Heart left ventricle (tissue), 16 donors: ENCODE measurements at regions not wholly inside any gene's neighbourhood (a gene's known extent, or its start where the extent isn't known, plus 50 kb on each side); places are given as distances from the start of the nearest gene placed in this dataset.

ENCODE experiments used
- ATAC-seq, 4 donors: fragments of 200-7000 bp; cut with Tn5 transposase; one replicate each; pipeline ENCODE4 v1.9.1; 2020 to 2022; ENCODE audit warnings: moderate library complexity in 4 of 4, mild to moderate bottlenecking in 3 of 4, moderate number of reproducible peaks in 1 of 4
- DNase-seq, 5 donors: peaks; one replicate each; pipeline ENCODE4 v3.0.0-alpha.2; 2020
- H3K27ac ChIP-seq, 12 donors: fragments of 200-600 bp; sonication (generic) in 4 of 12; one replicate each; pipeline versions ENCODE4 v1.5.0 to v1.8.0; 2016 to 2022; ENCODE audit warnings: mild to moderate bottlenecking in 2 of 12
- H3K27me3 ChIP-seq, 9 donors: fragments of 200-600 bp; sonication (generic) in 2 of 9; one replicate each; pipeline versions ENCODE4 v1.5.1 to v1.8.0; 2016 to 2022; ENCODE audit warnings: mild to moderate bottlenecking in 3 of 9
- H3K36me3 ChIP-seq, 9 donors: fragments of 200-600 bp; sonication (generic) in 2 of 9; one replicate each; pipeline versions ENCODE4 v1.5.0 to v1.8.0; 2018 to 2022; ENCODE audit warnings: mild to moderate bottlenecking in 2 of 9
- H3K4me1 ChIP-seq, 12 donors: fragments of 200-600 bp; sonication (generic) in 4 of 12; one replicate each; pipeline versions ENCODE4 v1.5.0 to v1.8.0; 2016 to 2022; ENCODE audit warnings: mild to moderate bottlenecking in 3 of 12
- H3K4me3 ChIP-seq, 12 donors: fragments of 200-600 bp; sonication (generic) in 4 of 12; one replicate each; pipeline versions ENCODE4 v1.5.0 to v1.8.0; 2017 to 2022; ENCODE audit warnings: mild to moderate bottlenecking in 9 of 12, moderate library complexity in 4 of 12
- H3K9me3 ChIP-seq, 12 donors: fragments of 200-600 bp; sonication (generic) in 4 of 12; one replicate each; pipeline versions ENCODE4 v1.5.0 to v1.8.0; 2016 to 2022; ENCODE audit warnings: mild to moderate bottlenecking in 1 of 12
- POLR2A ChIP-seq, 2 donors: fragments of 450-650 bp; IDR thresholded peaks; one replicate each; pipeline ENCODE4 v1.6.1; 2017; ENCODE audit warnings: antibody characterized with exemption in 2 of 2, mild to moderate bottlenecking in 2 of 2, moderate library complexity in 2 of 2
- WGBS, 4 donors: extraction: QIAGEN DNeasy Blood & Tissue Kit in 2 of 4; methylation state at CpG; one replicate each; pipeline versions ENCODE4 v1.1.5 to v1.1.7; 2013 to 2018; 5-methylcytosine and 5-hydroxymethylcytosine counted together
- intact Hi-C, 10 donors: fragments of 100-400 bp; cut with DNase I; formaldehyde crosslinking; loops; one replicate each; pipeline versions ENCODE4 v1.11.1 to v1.14.2; 2022
- TF ChIP-seq, protein P1 (sequence below), 12 donors: fragments of 200-600 bp; sonication (generic) in 4 of 12; IDR thresholded peaks; one replicate each; pipeline versions ENCODE4 v1.5.0 to v1.8.0; 2018 to 2022; ENCODE audit warnings: antibody characterized with exemption in 12 of 12, mild to moderate bottlenecking in 5 of 12
- donor health status: ischemic (EF 13 %, LVEDD 7.1; RV severe dilation, severe dysfunction).
- donor health status: healthy with polysubstance abuse.
- donor health status: DM: no; HTN: yes; CAD: no.
- donor health status: DM: no; HTN: no; CAD: no.
- donor health status: ischemic (EF 25% LVEDD 6.9; RV normal size, moderate dysfunction).
- donor health status: ischemic (EF 25% LVEDD 5.7; RV mildly dilated, moderate dysfunction).
- donor health status: healthy.
- donor health status: DM: yes; HTN: yes; CAD: no.
- donor health status: ischemic (EF 35%, LVEDD 5.7; RV mildly dilated, moderate dysfunction).
- donor health status: nonischemic (EF 11% LVEDD 7.7; RV severe dilation, severe dysfunction).
- donor health status: DM: yes; HTN: yes; CAD: no.
- donor health status: PGD.
- donor health status: ischemic (EF 29% LVEDD 5.4; RV normal size, mild dysfunction).
- donor health status: nonischemic (EF 23%, LVEDD 6.1; RV moderate dilation, normal function).

DNA sequence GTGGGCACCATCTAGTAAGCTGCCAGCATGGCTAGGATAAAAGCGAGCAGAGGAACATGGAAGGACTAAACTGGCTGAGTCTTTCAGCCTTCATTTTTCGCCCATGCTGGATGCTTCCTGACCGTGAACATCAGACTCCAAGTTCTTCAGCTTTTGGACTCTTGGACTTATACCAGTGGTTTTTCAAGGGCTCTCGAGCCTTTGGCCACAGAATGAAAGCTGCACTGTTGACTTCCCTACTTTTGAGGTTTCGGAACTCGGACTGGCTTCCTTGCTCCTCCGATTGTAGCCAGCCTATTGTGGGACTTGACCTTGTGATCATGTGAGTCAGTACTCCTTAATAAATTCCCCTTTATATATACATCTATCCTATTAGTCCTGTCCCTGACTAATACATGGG is 785.1 kb upstream of the SLITRK6 start:
- DNase-seq (no peak), ATAC-seq (no peak)
- H3K9me3 ChIP-seq, result peaks cover 0 to 3% (median 0%) of the 10 kb centered on the region in 12 donors
- no peaks in the 10 kb centered on the region for H3K4me1 ChIP-seq
- WGBS, 4 donors, result 86 to 90% (median 88%) methylated on average over 7 of the region's 7 CpGs
- TF ChIP-seq, protein P1, sequence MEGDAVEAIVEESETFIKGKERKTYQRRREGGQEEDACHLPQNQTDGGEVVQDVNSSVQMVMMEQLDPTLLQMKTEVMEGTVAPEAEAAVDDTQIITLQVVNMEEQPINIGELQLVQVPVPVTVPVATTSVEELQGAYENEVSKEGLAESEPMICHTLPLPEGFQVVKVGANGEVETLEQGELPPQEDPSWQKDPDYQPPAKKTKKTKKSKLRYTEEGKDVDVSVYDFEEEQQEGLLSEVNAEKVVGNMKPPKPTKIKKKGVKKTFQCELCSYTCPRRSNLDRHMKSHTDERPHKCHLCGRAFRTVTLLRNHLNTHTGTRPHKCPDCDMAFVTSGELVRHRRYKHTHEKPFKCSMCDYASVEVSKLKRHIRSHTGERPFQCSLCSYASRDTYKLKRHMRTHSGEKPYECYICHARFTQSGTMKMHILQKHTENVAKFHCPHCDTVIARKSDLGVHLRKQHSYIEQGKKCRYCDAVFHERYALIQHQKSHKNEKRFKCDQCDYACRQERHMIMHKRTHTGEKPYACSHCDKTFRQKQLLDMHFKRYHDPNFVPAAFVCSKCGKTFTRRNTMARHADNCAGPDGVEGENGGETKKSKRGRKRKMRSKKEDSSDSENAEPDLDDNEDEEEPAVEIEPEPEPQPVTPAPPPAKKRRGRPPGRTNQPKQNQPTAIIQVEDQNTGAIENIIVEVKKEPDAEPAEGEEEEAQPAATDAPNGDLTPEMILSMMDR (IDR thresholded peaks at IDR 0.05), result no peak
- no peak for TF ChIP-seq POLR2A (IDR thresholded peaks at IDR 0.05)
- no peaks in the 10 kb centered on the region for H3K36me3 ChIP-seq
- H3K4me3 ChIP-seq, result no peak overlapping the region
- H3K27ac ChIP-seq, result no peak overlapping the region
- intact Hi-C loops, result no loop called here
- H3K27me3 ChIP-seq, result no peaks in the 10 kb centered on the region

GRCh38 chr13:86585835-86586234 is 786.6 kb upstream of the SLITRK6 start:
- intact Hi-C loops, result no loop called here
- DNase-seq (peak in 2 of 5 donors; percentile 41 to 49), ATAC-seq (peak in 1 of 4 donors; percentile 62)
- H3K4me1 ChIP-seq, result no peaks in the 10 kb centered on the region
- H3K27me3 ChIP-seq, result no peaks in the 10 kb centered on the region
- 9 to 40% (median 19%) methylated on average over 2 of the region's 2 CpGs for WGBS, 4 donors
- peaks cover 0 to 3% (median 0%) of the 10 kb centered on the region in 12 donors for H3K9me3 ChIP-seq
- no peak overlapping the region for H3K4me3 ChIP-seq
- H3K27ac ChIP-seq, result peak overlapping the region in 1 of 12 donors; percentile 51
- TF ChIP-seq POLR2A (IDR thresholded peaks at IDR 0.05), result no peak
- TF ChIP-seq, protein P1 (IDR thresholded peaks at IDR 0.05), result no peak
- no peaks in the 10 kb centered on the region for H3K36me3 ChIP-seq

DNA sequence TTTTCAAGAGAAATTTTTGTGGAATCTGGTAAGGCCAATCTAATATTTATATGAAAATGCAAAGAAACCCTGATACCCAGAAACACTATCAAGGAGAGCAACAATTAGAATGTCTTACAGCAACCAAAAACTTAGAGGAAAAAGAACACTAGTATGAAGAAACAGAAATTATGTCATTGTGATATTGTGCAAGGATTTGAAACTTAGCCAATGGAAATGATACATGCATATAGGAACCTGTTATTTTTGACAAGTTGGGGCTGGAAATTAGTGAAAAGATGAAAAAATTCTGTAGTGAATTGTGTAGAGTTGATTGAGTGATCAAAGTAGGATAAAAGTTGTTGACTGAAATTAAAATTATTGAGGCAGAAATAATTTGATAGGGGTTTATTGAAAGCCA is 792.6 kb upstream of the SLITRK6 start:
- Histone ChIP-seq H3K4me3 (no peak overlapping the region), H3K27me3 (no peaks in the 10 kb centered on the region), H3K4me1 (no peaks in the 10 kb centered on the region), H3K9me3 (peaks cover 0 to 7% (median 0%) of the 10 kb centered on the region in 12 donors), H3K36me3 (no peaks in the 10 kb centered on the region), H3K27ac (no peak overlapping the region)
- DNase-seq (no peak), ATAC-seq (no peak)
- no peak for TF ChIP-seq POLR2A (IDR thresholded peaks at IDR 0.05)
- TF ChIP-seq, protein P1 (IDR thresholded peaks at IDR 0.05), result no peak
- intact Hi-C loops, result no loop called here

GRCh38 chr13:86601351-86601750 is 802.1 kb upstream of the SLITRK6 start:
- 87 to 91% (median 88%) methylated on average over 4 of the region's 4 CpGs for WGBS, 4 donors
- Histone ChIP-seq H3K27ac (no peak overlapping the region), H3K27me3 (no peaks in the 10 kb centered on the region), H3K36me3 (no peaks in the 10 kb centered on the region), H3K4me1 (no peaks in the 10 kb centered on the region), H3K9me3 (peaks cover 0 to 7% (median 0%) of the 10 kb centered on the region in 12 donors), H3K4me3 (no peak overlapping the region)
- DNase-seq, result no peak
- TF ChIP-seq, protein P1 (IDR thresholded peaks at IDR 0.05), result no peak
- no peak for TF ChIP-seq POLR2A (IDR thresholded peaks at IDR 0.05)
- no peak for ATAC-seq
- intact Hi-C loops, result no loop called here
